Dendritic cell treated with granulocyte-macrophage colony-stimulating factor and Interleukin-4, amounts not matched to agents 40 ng/mL and 50 ng/mL, for 4 days (primary cell): ENCODE measurements at regions not wholly inside any gene's neighbourhood (a gene's known extent, or its start where the extent isn't known, plus 50 kb on each side); places are given as distances from the start of the nearest gene placed in this dataset.

Experiments used
- H3K27ac Mint-ChIP-seq: one replicate; pipeline ENCODE4 v1.8.0; 2022; ENCODE audit warnings: mild to moderate bottlenecking, mixed read lengths
- H3K27me3 Mint-ChIP-seq: one replicate; pipeline ENCODE4 v1.8.0; 2022; ENCODE audit warnings: mild to moderate bottlenecking, mixed read lengths
- H3K36me3 Mint-ChIP-seq: one replicate; pipeline ENCODE4 v1.8.0; 2022; ENCODE audit warnings: low read depth, mixed read lengths
- H3K4me1 Mint-ChIP-seq: one replicate; pipeline ENCODE4 v1.8.0; 2022; ENCODE audit warnings: low read depth, mixed read lengths
- H3K4me3 Mint-ChIP-seq: one replicate; pipeline ENCODE4 v1.8.0; 2022; ENCODE audit warnings: mild to moderate bottlenecking, moderate library complexity, mixed read lengths
- H3K9me3 Mint-ChIP-seq: one replicate; pipeline ENCODE4 v1.8.0; 2022; ENCODE audit warnings: mixed read lengths
- intact Hi-C: fragments of 100-400 bp; cut with micrococcal nuclease; formaldehyde crosslinking; loops from one replicate; pipeline ENCODE4 v1.15.0; 2022

DNA sequence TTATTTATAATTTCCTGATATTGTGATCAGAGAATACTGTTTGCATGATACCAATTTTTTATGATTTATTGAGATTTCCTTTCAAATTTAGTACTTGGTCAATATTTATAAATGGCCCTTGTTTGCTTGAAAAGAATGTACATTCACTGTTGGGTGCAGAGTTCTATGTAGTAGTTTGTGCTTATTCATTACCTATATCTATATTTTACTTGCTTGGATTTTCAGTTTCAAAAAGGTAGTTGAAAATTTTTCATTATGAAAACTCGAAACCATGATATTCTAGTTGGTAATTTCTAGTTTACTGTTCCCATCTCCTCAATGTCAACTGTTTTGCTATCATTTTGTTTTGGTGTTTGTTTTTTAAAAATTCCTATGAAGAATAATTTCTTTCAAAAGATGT lies 155.7 kb downstream of the AASDHPPT start:
- Mint-ChIP-seq H3K36me3 (no peaks in the 10 kb centered on the region), H3K27ac (no peak overlapping the region), H3K9me3 (peaks cover 39% of the 10 kb centered on the region), H3K4me1 (no peaks in the 10 kb centered on the region), H3K4me3 (no peak overlapping the region), H3K27me3 (no peaks in the 10 kb centered on the region)
- intact Hi-C loops = no loop called here

DNA sequence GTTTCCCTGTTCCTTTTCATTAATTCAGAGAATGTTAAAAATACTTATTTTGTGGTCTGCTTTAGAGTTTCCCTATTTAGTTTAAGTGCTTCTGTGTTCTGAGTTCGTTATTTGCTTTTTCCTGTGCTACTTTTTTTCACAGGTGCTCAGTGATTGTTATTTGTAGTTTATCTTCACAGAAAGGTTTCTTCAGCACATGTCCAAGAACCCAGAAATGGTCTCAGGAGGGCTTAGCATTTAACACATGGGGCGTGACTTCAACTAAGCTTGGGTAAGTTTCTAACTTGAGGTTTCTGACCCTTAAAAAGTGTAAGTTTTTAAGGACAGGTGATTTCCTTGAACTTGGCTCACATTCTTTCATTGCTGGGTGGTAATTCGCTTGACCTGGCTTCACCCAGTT lies 157.3 kb downstream of the AASDHPPT start:
- H3K4me1 Mint-ChIP-seq = no peaks in the 10 kb centered on the region
- no peak overlapping the region for H3K4me3 Mint-ChIP-seq
- no peak overlapping the region for H3K27ac Mint-ChIP-seq
- H3K27me3 Mint-ChIP-seq = no peaks in the 10 kb centered on the region
- intact Hi-C loops = no loop called here
- H3K36me3 Mint-ChIP-seq = no peaks in the 10 kb centered on the region
- H3K9me3 Mint-ChIP-seq = peaks cover 28% of the 10 kb centered on the region

DNA sequence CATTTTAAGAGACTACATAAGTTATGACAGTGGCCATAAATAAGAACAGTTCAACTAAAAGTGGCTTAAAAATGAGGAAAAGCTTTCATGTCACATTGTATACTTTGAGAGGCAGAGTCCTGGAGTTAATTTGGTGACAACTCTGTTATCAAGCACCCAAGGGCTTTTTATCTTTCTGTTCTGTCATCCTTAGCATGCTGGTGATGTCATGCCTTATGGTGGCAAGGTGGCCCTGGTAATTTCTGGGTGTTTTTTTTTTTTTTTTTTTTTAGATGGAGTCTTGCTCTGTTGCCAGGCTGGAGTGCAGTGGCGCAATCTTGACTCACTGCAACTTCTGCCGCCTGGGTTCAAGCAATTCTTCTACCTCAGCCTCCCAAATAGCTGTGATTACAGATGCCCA lies 158.8 kb downstream of the AASDHPPT start:
- no peaks in the 10 kb centered on the region for H3K36me3 Mint-ChIP-seq
- H3K4me3 Mint-ChIP-seq = no peak overlapping the region
- H3K27ac Mint-ChIP-seq = no peak overlapping the region
- peaks cover 20% of the 10 kb centered on the region for H3K9me3 Mint-ChIP-seq
- H3K27me3 Mint-ChIP-seq = no peaks in the 10 kb centered on the region
- intact Hi-C loops = no loop called here
- H3K4me1 Mint-ChIP-seq = no peaks in the 10 kb centered on the region

DNA sequence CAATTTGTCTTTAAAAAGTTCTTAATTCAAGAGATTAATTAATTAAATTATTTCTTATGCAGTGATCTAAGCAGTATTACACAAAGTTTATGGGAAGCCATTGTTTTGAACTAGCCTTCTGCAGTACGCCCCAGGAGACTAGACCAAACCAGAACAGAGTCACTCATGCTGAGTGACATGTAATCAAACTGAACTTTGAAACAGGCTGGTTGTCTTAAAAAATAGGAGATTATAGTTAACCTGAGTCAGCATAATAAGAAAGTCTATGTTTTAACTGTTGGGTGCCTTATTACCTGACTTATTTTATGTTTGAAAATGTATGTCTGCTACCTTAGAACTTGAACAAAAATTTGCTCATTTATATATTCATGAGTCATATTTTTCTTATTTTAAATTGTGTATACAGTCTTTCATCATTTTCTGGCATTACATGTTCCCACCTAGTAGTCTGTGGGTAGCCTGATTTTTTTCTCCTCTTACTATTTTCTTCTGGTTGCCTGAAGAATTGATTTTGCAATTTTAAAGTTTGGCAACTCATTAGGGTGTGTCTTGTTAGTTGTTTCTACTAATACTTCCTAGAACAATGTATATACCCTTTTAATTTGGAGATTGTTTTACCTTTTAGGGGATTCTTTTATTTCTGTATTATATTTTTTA lies 161.4 kb downstream of the AASDHPPT start:
- Mint-ChIP-seq H3K9me3 (peaks cover 20% of the 10 kb centered on the region), H3K4me1 (no peaks in the 10 kb centered on the region), H3K27me3 (no peaks in the 10 kb centered on the region), H3K27ac (no peak overlapping the region), H3K36me3 (no peaks in the 10 kb centered on the region), H3K4me3 (no peak overlapping the region)
- intact Hi-C loops = no loop called here

DNA sequence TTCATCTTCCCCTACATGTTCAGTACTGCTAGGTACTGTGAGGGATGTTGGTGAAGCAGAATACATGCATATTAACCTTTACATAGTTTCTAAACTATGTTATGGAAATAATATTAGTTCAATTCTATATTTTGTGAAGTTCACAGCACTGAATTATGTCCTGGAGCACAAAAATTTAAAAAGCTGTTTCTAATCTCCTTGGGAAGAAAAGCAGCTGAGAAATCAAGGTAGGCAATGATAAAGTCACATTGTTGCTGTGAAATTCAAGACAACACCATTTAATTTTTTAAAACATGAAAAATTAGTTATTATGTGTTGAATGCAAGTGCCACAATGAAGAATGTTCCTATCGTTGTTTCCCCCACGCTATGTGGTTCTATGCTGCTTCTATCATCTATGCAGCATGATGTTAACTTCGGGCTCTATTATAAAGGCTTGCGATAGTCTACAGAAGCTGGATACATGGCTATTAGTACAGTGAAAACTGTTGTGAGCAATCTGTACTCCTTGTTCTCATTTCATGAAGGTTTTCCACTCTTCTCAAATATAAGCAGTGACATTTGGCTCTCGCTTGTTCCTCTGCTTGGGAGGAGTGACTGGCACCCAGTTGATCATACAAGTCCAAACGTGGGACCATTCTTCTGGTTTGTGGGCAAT lies 164.3 kb downstream of the AASDHPPT start:
- Mint-ChIP-seq H3K4me1 (no peaks in the 10 kb centered on the region), H3K4me3 (no peak overlapping the region), H3K36me3 (no peaks in the 10 kb centered on the region), H3K9me3 (peaks cover 45% of the 10 kb centered on the region), H3K27ac (no peak overlapping the region), H3K27me3 (no peaks in the 10 kb centered on the region)
- intact Hi-C loops = no loop called here

DNA sequence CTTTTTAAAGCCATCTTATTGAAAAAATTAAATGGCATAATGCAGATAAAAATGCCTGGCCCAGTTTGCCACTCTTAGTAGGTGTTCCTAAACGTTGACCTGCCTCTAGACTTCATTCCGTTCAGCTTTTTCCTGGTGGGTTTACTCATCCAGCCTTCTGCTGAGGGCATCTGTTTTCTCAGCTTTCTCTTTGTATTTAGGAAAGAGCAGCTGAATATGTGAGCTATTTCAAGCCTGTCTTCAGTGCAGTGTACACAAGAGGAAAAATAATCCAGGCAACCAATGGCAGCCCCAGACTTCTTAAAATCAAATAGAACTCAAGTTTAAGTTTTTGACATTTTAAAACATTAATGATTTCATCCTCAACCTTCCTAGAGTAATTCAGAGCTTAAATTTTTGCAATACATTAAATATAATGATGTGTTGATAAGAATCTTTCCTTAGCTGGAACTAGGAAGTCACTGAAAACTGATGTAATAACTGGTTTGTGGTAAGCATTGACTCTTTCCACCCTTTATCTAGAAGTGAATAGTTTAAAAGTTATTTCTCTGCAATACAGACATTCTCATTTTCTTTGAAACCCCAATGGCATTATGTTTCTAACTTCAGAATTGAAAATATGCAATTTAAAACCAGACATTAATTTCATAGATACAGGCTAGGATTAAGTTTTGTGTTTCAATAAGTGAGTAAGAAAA lies 165.4 kb downstream of the AASDHPPT start:
- H3K27me3 Mint-ChIP-seq = no peaks in the 10 kb centered on the region
- peaks cover 43% of the 10 kb centered on the region for H3K9me3 Mint-ChIP-seq
- H3K4me3 Mint-ChIP-seq = no peak overlapping the region
- no peaks in the 10 kb centered on the region for H3K4me1 Mint-ChIP-seq
- no peaks in the 10 kb centered on the region for H3K36me3 Mint-ChIP-seq
- intact Hi-C loops = no loop called here
- H3K27ac Mint-ChIP-seq = no peak overlapping the region

DNA sequence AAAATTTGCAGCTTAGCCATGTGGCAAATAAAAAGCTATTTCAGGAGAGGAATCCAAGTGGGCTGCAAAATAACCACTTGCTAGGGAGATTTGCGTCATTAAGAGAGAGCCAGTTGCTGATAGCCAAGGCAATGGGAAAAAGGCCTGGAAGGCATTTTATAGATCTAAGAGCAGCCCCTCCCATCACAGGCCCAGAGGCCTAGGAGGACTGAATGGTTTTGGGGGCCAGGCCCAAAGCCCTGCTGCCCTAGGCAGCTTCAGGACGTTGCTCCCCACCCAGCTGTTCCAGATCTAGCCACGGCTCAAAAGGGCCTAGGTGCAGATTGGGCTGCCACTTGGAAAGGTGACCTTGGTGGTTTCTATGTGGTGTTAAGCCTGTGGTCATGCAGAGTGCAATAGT lies 169.0 kb downstream of the AASDHPPT start:
- Mint-ChIP-seq H3K36me3 (no peaks in the 10 kb centered on the region), H3K4me3 (no peak overlapping the region), H3K4me1 (no peaks in the 10 kb centered on the region), H3K9me3 (peaks cover 69% of the 10 kb centered on the region), H3K27me3 (no peaks in the 10 kb centered on the region), H3K27ac (no peak overlapping the region)
- intact Hi-C loops = no loop called here

DNA sequence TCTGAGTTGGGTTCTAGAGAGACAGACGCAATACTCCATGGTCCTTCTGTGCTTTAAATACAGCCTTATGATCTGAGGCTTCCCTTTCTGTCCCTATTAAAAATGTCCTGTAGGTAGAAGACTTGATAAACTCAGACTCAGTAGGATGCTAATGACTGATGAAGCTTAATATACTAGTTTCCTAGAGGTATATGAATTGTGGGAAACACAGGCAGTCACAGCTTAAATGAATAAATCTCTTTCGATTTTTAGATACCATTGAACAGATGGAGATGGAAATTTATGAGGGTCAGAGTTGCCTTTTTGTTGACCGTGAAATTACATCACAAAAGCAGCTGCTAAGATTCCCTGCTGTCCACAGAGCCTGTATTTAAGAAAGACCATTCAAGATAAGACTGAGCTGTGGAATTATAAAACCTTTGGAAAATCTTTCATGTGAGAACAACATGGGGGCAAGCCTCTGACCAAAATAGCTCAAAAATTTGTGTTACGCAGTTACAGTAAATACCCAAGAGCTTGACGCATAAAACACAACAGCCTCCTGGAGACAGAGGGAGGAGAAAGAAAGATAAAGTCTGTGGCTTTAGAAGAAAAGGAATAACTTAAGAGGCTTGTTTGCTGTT lies 172.3 kb downstream of the AASDHPPT start:
- Mint-ChIP-seq H3K4me1 (no peaks in the 10 kb centered on the region), H3K27me3 (no peaks in the 10 kb centered on the region), H3K4me3 (no peak overlapping the region), H3K9me3 (peaks cover 65% of the 10 kb centered on the region), H3K36me3 (no peaks in the 10 kb centered on the region), H3K27ac (no peak overlapping the region)
- intact Hi-C loops = no loop called here

DNA sequence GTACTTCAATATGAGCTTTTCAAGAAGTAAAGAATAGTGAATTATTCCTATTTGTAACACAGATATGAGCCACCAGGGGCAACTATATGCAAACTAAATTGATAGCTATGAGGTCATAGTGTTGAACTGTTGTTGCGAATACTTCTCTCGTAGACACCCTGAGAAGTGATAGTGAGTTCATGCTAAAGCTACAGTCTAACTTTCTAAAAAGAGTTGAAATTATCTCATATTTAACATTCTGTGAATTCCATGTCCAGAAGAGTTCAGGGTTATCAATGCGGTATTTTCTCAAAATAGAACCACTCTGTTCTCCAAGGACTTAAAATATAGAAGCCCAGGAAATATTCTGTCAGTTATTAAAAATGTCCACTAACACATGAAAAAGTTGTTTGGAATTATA lies 185.4 kb downstream of the AASDHPPT start:
- intact Hi-C loops = no loop called here

DNA sequence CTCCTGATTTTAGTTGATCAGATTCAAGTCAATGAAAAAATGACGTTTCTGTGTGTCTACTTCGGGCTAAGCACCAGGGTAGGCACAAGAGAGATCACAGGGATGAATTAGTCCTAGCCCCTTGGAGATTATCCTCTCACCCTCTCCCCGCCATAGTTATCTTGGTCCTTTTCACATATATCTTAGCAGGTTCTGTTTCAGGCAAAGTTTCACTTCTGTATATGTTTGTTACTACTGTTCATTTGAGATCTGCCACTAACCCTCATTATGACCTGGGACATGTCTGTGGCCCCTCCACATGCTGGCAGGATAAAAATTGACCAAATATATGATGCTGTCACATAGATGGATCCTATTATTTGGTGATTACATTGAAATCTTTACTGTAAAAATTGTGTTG lies 186.1 kb downstream of the AASDHPPT start:
- peaks cover 26% of the 10 kb centered on the region for H3K9me3 Mint-ChIP-seq
- no peaks in the 10 kb centered on the region for H3K4me1 Mint-ChIP-seq
- H3K27ac Mint-ChIP-seq = no peak overlapping the region
- H3K27me3 Mint-ChIP-seq = no peaks in the 10 kb centered on the region
- no peaks in the 10 kb centered on the region for H3K36me3 Mint-ChIP-seq
- H3K4me3 Mint-ChIP-seq = no peak overlapping the region
- intact Hi-C loops = no loop called here

More for the DNA sequence above, 185.4 kb downstream of the AASDHPPT start:
- Mint-ChIP-seq H3K27ac (no peak overlapping the region), H3K4me3 (no peak overlapping the region), H3K27me3 (no peaks in the 10 kb centered on the region), H3K4me1 (no peaks in the 10 kb centered on the region), H3K9me3 (peaks cover 23% of the 10 kb centered on the region), H3K36me3 (no peaks in the 10 kb centered on the region)

DNA sequence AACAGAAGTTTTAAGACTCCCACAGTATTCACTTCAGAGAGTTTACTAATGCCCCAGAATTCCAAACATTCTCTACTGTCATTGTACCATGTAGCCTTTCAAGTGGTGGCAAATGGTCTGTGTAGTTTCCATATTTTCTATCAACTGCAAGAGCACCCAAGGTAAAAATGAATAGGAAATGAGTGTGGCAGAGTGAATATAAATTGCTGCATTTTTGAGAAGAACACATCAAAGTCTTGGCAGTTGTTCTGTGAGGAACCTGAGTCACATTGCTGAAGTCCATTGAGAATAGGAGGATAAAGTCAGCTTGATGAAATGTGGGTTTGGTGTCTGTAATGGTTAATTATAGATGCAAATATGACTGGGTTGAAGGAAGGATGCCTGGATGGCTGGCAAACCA lies 193.6 kb downstream of the AASDHPPT start:
- Mint-ChIP-seq H3K27me3 (no peaks in the 10 kb centered on the region), H3K27ac (no peak overlapping the region), H3K9me3 (peaks cover 30% of the 10 kb centered on the region), H3K4me3 (no peak overlapping the region), H3K36me3 (no peaks in the 10 kb centered on the region), H3K4me1 (no peaks in the 10 kb centered on the region)
- intact Hi-C loops = no loop called here

DNA sequence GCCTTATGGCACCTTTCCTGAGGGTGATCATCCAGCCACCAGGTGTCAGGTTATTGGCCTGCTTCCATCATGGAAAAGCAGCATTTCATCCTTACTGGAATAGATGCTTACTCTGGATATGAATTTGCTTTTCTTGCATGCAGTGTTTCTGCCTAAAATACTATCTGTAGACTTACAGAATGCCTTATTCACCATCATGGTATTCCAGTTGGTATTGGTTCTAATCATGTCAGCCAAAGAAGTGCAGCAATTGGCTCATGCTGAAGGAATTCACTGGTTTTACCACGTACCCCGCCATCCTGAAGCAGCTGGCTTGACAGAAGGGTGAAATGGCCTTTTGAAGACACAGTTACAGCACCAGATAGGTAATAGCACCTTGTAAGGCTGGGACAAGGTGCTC lies 194.2 kb downstream of the AASDHPPT start:
- H3K4me1 Mint-ChIP-seq = no peaks in the 10 kb centered on the region
- H3K27me3 Mint-ChIP-seq = no peaks in the 10 kb centered on the region
- H3K4me3 Mint-ChIP-seq = no peak overlapping the region
- no peaks in the 10 kb centered on the region for H3K36me3 Mint-ChIP-seq
- no peak overlapping the region for H3K27ac Mint-ChIP-seq
- intact Hi-C loops = no loop called here
- H3K9me3 Mint-ChIP-seq = peaks cover 24% of the 10 kb centered on the region

DNA sequence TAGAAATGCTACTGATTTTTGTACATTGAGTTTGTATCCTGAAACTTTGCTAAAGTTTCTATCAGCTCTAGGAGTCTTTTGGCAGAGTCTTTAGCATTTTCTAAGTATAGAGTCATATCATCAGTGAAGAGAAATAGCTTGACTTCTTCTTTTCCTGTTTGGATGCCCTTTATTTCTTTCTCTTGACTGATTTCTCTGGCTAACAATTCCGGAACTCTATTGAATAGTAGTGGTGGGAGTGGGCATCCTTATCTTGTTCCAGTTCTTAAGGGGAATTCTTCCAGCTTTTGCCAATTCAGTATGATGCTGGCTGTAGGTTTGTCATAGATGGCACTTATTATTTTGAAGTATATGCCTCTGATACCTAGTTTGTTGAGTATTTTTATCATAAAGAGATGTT lies 197.7 kb downstream of the AASDHPPT start:
- intact Hi-C loops = no loop called here
- Mint-ChIP-seq H3K9me3 (peaks cover 16% of the 10 kb centered on the region), H3K4me3 (no peak overlapping the region)

DNA sequence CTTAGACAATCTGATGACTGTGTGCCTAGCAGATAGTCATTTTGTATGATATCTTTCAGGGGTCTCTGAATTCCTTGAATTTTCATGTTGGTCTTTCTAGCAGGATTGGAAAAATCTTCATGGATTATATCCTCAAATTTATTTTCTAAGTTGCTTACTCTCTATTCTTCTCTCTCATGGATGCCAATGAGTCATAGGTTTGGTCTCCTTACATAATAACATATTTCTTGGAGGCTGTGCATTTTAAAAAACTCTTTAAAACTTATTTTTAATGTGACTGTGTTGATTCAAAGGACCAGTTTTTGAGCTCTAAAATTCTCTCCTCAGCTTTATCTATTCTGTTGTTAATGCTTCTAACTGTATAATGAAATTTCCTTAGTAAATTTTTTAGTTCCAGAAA lies 198.7 kb downstream of the AASDHPPT start:
- Mint-ChIP-seq H3K4me1 (no peaks in the 10 kb centered on the region), H3K9me3 (peaks cover 16% of the 10 kb centered on the region), H3K36me3 (no peaks in the 10 kb centered on the region), H3K27ac (no peak overlapping the region), H3K4me3 (no peak overlapping the region), H3K27me3 (no peaks in the 10 kb centered on the region)
- intact Hi-C loops = no loop called here

More for the DNA sequence above, 197.7 kb downstream of the AASDHPPT start:
- Mint-ChIP-seq H3K4me1 (no peaks in the 10 kb centered on the region), H3K27ac (no peak overlapping the region), H3K36me3 (no peaks in the 10 kb centered on the region), H3K27me3 (no peaks in the 10 kb centered on the region)
